GM23338 (cell line): ENCODE measurements at regions not wholly inside any gene's neighbourhood (a gene's known extent, or its start where the extent isn't known, plus 50 kb on each side); places are given as distances from the start of the nearest gene placed in this dataset.

ENCODE experiments used
- ATAC-seq: fragments of 200-7000 bp; cut with Tn5 transposase; 3 replicates; pipeline ENCODE4 v1.9.1; 2020
- DNase-seq: peaks from one replicate; pipeline ENCODE4 v3.0.0-alpha.2; 2015; ENCODE audit warnings: low spot score
- H2AFZ ChIP-seq: fragments of 200-600 bp; sonication (generic); 2 replicates; pipeline ENCODE4 v1.8.0; 2016; ENCODE audit warnings: antibody characterized with exemption, mild to moderate bottlenecking, moderate library complexity
- H3F3A ChIP-seq: fragments of 200-600 bp; sonication (generic); replicated peaks from 2 replicates; pipeline ENCODE4 v1.8.0; 2017; ENCODE audit warnings: antibody characterized with exemption, mixed run types, low read depth
- H3K27ac ChIP-seq: fragments of 200-600 bp; sonication (generic); 2 replicates; pipeline ENCODE4 v1.6.1; 2016; ENCODE audit warnings: low read depth
- H3K27me3 ChIP-seq: fragments of 200-600 bp; sonication (generic); 2 replicates; pipeline ENCODE4 v1.8.0; 2016; ENCODE audit warnings: mild to moderate bottlenecking, mixed run types, moderate library complexity; ENCODE audit not compliant: insufficient read depth
- H3K36me3 ChIP-seq: fragments of 200-600 bp; sonication (generic); 2 replicates; pipeline ENCODE4 v1.8.0; 2016; ENCODE audit warnings: mild to moderate bottlenecking; ENCODE audit not compliant: insufficient read depth
- H3K4me1 ChIP-seq: fragments of 200-600 bp; sonication (generic); 2 replicates; pipeline ENCODE4 v1.8.0; 2016; ENCODE audit warnings: mild to moderate bottlenecking, moderate library complexity; ENCODE audit not compliant: insufficient read depth
- H3K4me2 ChIP-seq: fragments of 200-600 bp; sonication (generic); 2 replicates; pipeline ENCODE4 v1.7.1; 2017; ENCODE audit warnings: mixed run types
- H3K4me3 ChIP-seq: fragments of 200-600 bp; sonication (generic); 2 replicates; pipeline ENCODE4 v1.6.1; 2016; ENCODE audit warnings: mixed run types
- H3K79me2 ChIP-seq: fragments of 200-600 bp; sonication (generic); replicated peaks from 2 replicates; pipeline ENCODE4 v1.8.0; 2017; ENCODE audit warnings: mild to moderate bottlenecking; ENCODE audit not compliant: insufficient read depth
- H3K9me2 ChIP-seq: fragments of 200-600 bp; sonication (generic); 2 replicates; pipeline ENCODE4 v1.8.0; 2017; ENCODE audit not compliant: insufficient read depth
- H4K20me1 ChIP-seq: fragments of 200-600 bp; sonication (generic); replicated peaks from 2 replicates; pipeline ENCODE4 v1.8.0; 2017; ENCODE audit warnings: mild to moderate bottlenecking; ENCODE audit not compliant: insufficient read depth
- H3K27ac Mint-ChIP-seq: 2 replicates; pipeline ENCODE4 v1.8.0; 2020; ENCODE audit warnings: inconsistent platforms, mild to moderate bottlenecking, moderate library complexity, mixed read lengths
- H3K27me3 Mint-ChIP-seq: 3 replicates; pipeline ENCODE4 v1.8.0; 2022; ENCODE audit warnings: low read depth, mild to moderate bottlenecking, moderate library complexity, mixed read lengths, inconsistent platforms; ENCODE audit not compliant: insufficient read depth, poor library complexity
- H3K36me3 Mint-ChIP-seq: 3 replicates; pipeline ENCODE4 v1.8.0; 2021; ENCODE audit warnings: low read depth, mild to moderate bottlenecking, inconsistent platforms, moderate library complexity, mixed read lengths
- H3K4me1 Mint-ChIP-seq: 3 replicates; pipeline ENCODE4 v1.8.0; 2020; ENCODE audit warnings: mild to moderate bottlenecking, inconsistent platforms, mixed read lengths
- H3K4me3 Mint-ChIP-seq: 3 replicates; pipeline ENCODE4 v1.8.0; 2021; ENCODE audit warnings: moderate library complexity, mild to moderate bottlenecking, inconsistent platforms, mixed read lengths
- H3K9me3 Mint-ChIP-seq: 3 replicates; pipeline ENCODE4 v1.8.0; 2020; ENCODE audit warnings: moderate library complexity, mild to moderate bottlenecking, inconsistent platforms, mixed read lengths
- CREB1 ChIP-seq: fragments of 250-450 bp; sonication (Bioruptor Pico); IDR thresholded peaks from 2 replicates; pipeline ENCODE4 v1.5.0; 2020; ENCODE audit warnings: low read depth, mild to moderate bottlenecking, moderate library complexity
- CTCF ChIP-seq, 2 experiments: fragments of 200-600 bp in 1 of 2; sonication (generic) in 1 of 2; conservative IDR thresholded peaks; 2 replicates each; pipeline versions ENCODE4 v1.5.1 to v1.6.1; 2016 to 2017; ENCODE audit warnings: antibody characterized with exemption in 2 of 2, low read depth in 2 of 2, mild to moderate bottlenecking in 2 of 2, moderate library complexity in 1 of 2
- ETS1 ChIP-seq: IDR thresholded peaks from 2 replicates; pipeline ENCODE4 v1.6.1; 2016; ENCODE audit warnings: antibody characterized with exemption
- EZH2 ChIP-seq: fragments of 200-600 bp; sonication (generic); IDR thresholded peaks from one replicate; pipeline ENCODE4 v1.8.0; 2017; ENCODE audit warnings: antibody characterized with exemption, mild to moderate bottlenecking, low read depth; ENCODE audit not compliant: unreplicated experiment
- JUNB ChIP-seq: IDR thresholded peaks from one replicate; pipeline ENCODE4 v1.6.1; 2016; ENCODE audit warnings: antibody characterized with exemption; ENCODE audit not compliant: unreplicated experiment
- NANOG ChIP-seq: IDR thresholded peaks from 2 replicates; pipeline ENCODE4 v1.6.1; 2016; ENCODE audit warnings: antibody characterized with exemption, borderline replicate concordance
- POLR2AphosphoS5 ChIP-seq: IDR thresholded peaks from 2 replicates; pipeline ENCODE4 v1.6.1; 2016; ENCODE audit warnings: antibody characterized with exemption, low read depth
- REST ChIP-seq: IDR thresholded peaks from one replicate; pipeline ENCODE4 v1.6.1; 2018; ENCODE audit warnings: antibody characterized with exemption; ENCODE audit not compliant: unreplicated experiment
- STAT1 ChIP-seq: IDR thresholded peaks from one replicate; pipeline ENCODE4 v1.6.1; 2016; ENCODE audit warnings: antibody characterized with exemption; ENCODE audit not compliant: unreplicated experiment
- ZNF114 ChIP-seq: fragments of 250-450 bp; sonication (Bioruptor Pico); IDR thresholded peaks from 2 replicates; pipeline ENCODE4 v1.5.0; 2020; ENCODE audit warnings: mild to moderate bottlenecking, moderate library complexity
- ZNF331 ChIP-seq: fragments of 250-450 bp; sonication (Bioruptor Pico); IDR thresholded peaks from 2 replicates; pipeline ENCODE4 v1.5.0; 2020; ENCODE audit warnings: low read depth, mild to moderate bottlenecking, moderate library complexity
- ZNF462 ChIP-seq: fragments of 250-450 bp; sonication (Bioruptor Pico); IDR thresholded peaks from 2 replicates; pipeline ENCODE4 v1.5.0; 2020; ENCODE audit warnings: mild to moderate bottlenecking, moderate library complexity

GRCh38 chr21:26743524-26743923 is 101.7 kb downstream of the ADAMTS1 start:
- H3K4me3 Mint-ChIP-seq: no peak overlapping the region
- no peaks in the 10 kb centered on the region for H3K27me3 Mint-ChIP-seq
- H3K4me3 ChIP-seq: no peak overlapping the region
- H4K20me1 ChIP-seq: no peaks in the 10 kb centered on the region
- H3K4me2 ChIP-seq: no peak overlapping the region
- H3K36me3 Mint-ChIP-seq: no peaks in the 10 kb centered on the region
- H3K9me2 ChIP-seq: peaks cover 13% of the 10 kb centered on the region; the same call in 1 of the 2 replicates
- peaks cover 2% of the 10 kb centered on the region; the same call in 1 of the 3 replicates for H3K4me1 Mint-ChIP-seq
- no peaks in the 10 kb centered on the region for H3K9me3 Mint-ChIP-seq
- DNase-seq (no peak), ATAC-seq (no peak)
- no peaks in the 10 kb centered on the region for H3K4me1 ChIP-seq
- no peak overlapping the region for H3K27ac Mint-ChIP-seq
- H3K27me3 ChIP-seq: no peaks in the 10 kb centered on the region
- no peaks in the 10 kb centered on the region for H3K36me3 ChIP-seq
- no peak overlapping the region for H3K27ac ChIP-seq
- H3F3A ChIP-seq: no peaks in the 10 kb centered on the region
- no peak overlapping the region for H2AFZ ChIP-seq
- TF ChIP-seq NANOG: no peak
- TF ChIP-seq ETS1: no peak
- TF ChIP-seq CTCF (conservative IDR thresholded peaks at IDR 0.05; ENCODE audit: low read depth in 2 of 2): no peak
- TF ChIP-seq ZNF462: no peak
- TF ChIP-seq ZNF331 (CRISPR knock-in tag): no peak
- no peak for TF ChIP-seq EZH2
- TF ChIP-seq JUNB: no peak
- TF ChIP-seq POLR2AphosphoS5: no peak
- no peak for TF ChIP-seq ZNF114
- TF ChIP-seq STAT1: no peak
- no peak for TF ChIP-seq CREB1 (CRISPR knock-in tag)
- no peak for TF ChIP-seq REST
- H3K79me2 ChIP-seq: no peaks in the 10 kb centered on the region
